GM12872 (cell line): ENCODE measurements at regions not wholly inside any gene's neighbourhood (a gene's known extent, or its start where the extent isn't known, plus 50 kb on each side); places are given as distances from the start of the nearest gene placed in this dataset.

Source experiments
- CTCF ChIP-seq: IDR thresholded peaks from 3 replicates; pipeline ENCODE4 v1.5.1; 2011; ENCODE audit warnings: low read depth, mild to moderate bottlenecking, low read length, moderate library complexity; ENCODE audit not compliant: insufficient read depth

- TF ChIP-seq CTCF: no peak
These were observed 99.3 kb downstream of the NUDT12 start for GRCh38 chr5:103463261-103463660.

- no peak for TF ChIP-seq CTCF
These were observed 101.3 kb downstream of the NUDT12 start for GRCh38 chr5:103461243-103461642.

GRCh38 chr5:103458497-103459040 lies 104.0 kb downstream of the NUDT12 start:
- TF ChIP-seq CTCF: no peak

- TF ChIP-seq CTCF: no peak
These were observed 106.1 kb downstream of the NUDT12 start for GRCh38 chr5:103456476-103456875.

GRCh38 chr5:103455796-103456195 lies 106.8 kb downstream of the NUDT12 start:
- no peak for TF ChIP-seq CTCF

- TF ChIP-seq CTCF: no peak
These were observed 107.8 kb downstream of the NUDT12 start for GRCh38 chr5:103454770-103455169.

GRCh38 chr5:103452666-103453065 lies 109.9 kb downstream of the NUDT12 start:
- TF ChIP-seq CTCF: no peak
